GM18907 (cell line): ENCODE measurements at regions not wholly inside any gene's neighbourhood (a gene's known extent, or its start where the extent isn't known, plus 50 kb on each side); places are given as distances from the start of the nearest gene placed in this dataset.
"Not testable (repeated sequence)": the region's sequence is repeated elsewhere in the genome, so short reads cannot be mapped to it uniquely, and the experiment has no call there.

Experiments used
- ATAC-seq: cut with Tn5 transposase; IDR thresholded peaks from one replicate; pipeline ENCODE4 v1.9.1; 2021; ENCODE audit warnings: mild to moderate bottlenecking, moderate library complexity; ENCODE audit not compliant: unreplicated experiment

- ATAC-seq: no peak
Measured at GRCh38 chr7:68839014-68839413, 759.3 kb upstream of the AUTS2 start.

- ATAC-seq: no peak
Measured at GRCh38 chr7:68840991-68841390, 757.3 kb upstream of the AUTS2 start.

GRCh38 chr7:68843985-68844384 is 754.3 kb upstream of the AUTS2 start:
- not testable (repeated sequence) for ATAC-seq

DNA sequence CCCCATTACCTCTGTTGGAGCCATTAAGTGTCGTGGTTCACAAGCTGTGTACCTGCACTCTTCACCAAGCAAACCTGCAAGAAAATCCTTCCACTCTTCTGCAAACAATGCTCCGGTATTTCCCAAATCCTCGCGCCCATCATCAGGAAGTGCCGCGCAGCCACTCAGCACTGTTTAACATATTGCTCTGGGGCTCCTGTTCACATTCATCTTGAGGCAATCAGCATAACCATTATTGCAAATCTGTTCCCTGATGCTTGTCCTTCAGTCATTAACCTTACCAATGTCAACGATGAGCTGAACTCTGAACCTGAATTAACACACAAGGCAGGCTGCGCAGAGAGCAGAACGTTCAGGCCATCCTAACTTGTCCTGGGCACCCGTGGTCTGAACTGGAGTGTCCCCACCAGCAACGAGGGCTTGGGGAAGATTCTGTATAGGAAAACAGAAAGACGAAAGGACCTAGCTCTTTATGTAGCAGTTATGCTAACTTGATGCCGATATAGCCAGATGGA is 751.4 kb upstream of the AUTS2 start:
- ATAC-seq: no peak

DNA sequence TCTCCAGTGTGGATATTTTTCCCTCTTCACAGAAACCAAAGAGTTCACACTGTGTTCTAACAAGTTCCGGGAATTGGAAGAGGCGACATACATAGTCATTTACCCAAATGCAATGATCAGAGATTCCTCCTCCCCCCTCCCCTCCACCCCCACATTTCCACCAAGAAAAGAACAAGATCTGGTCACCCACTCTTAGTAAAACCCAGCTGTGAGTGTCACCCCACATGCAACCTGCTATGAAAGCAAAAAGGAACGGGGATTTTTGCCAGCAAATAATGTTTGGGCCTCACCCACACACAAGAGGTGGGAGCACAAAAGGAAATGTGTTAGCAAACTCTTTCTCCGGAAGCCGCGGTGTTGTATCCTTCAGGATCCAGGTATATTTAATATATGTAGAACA is 745.0 kb upstream of the AUTS2 start:
- no peak for ATAC-seq

GRCh38 chr7:68857571-68857970 is 740.7 kb upstream of the AUTS2 start:
- no peak for ATAC-seq

DNA sequence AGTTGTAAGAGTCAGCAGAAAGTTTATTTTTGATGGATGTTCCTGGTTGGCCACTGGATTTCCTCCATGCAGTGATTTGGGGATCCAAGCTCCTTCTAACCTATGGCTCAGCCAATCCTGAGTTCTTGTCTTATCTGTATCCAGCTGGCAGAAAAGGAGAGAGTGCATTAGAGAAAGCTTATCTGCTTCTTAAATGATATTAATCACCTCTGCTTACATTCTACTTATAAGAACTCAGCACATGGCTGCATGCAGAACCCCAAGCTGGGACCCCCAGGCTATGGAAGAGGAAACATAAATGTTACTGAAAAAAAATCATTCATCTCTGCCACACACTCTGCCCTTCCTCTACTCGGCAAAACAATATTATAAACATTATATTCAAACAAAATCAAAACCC is 739.8 kb upstream of the AUTS2 start:
- no peak for ATAC-seq

DNA sequence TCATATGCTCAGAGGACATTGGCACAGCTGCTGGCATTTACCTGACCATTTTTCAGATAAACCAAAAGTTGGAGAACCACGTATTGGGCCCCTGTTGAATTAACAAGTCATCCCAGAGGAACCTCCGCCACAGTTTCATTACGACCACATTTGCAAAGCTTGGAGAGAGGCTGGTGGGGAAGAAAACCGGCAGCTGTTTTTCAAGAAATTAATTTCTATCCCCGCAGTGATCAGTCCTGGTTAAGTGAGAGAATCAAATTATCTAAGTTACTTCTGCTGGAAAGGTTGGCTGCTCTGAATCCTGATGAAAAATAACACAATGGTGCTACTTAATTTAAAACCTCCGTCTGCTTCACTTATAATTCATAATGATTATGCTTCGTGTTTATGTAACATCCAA is 737.1 kb upstream of the AUTS2 start:
- ATAC-seq: no peak

DNA sequence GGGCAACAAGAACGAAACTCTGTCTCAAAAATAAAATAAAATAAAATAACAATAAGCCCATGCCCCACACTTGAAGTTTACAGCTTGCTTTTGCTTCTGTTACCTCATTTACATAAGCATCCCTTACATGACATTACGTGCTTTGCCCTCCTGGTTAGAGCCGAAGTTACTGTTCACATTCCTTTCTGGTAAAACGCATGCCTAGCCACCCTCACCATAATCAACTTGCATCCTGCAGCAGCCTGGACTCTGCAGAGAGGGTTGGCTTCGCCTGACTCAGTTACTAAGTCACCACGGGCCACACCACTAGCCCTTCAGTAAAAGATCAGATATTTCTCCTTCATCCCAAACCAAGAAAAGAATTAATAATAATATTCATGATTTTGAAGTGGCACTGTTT is 736.0 kb upstream of the AUTS2 start:
- no peak for ATAC-seq

DNA sequence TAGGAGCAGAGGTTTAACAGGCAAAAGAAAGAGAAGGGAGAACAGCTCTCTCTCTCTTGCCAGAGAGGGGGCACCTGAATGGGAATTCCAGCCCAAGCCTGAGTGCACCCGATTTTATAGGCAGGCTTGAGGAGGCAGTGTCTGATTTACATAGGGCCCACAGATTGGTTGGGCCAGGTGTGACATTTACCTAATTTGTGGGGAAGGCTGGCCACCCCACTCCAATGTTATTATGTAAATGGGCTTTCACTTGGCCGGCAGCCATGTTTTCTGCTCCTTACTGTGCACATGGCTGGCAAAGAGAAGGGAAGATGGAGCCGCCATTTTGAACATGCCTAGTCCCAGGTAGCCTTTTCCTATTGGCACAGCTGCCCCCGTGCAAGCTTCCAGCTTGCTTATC is 735.5 kb upstream of the AUTS2 start:
- no peak for ATAC-seq

DNA sequence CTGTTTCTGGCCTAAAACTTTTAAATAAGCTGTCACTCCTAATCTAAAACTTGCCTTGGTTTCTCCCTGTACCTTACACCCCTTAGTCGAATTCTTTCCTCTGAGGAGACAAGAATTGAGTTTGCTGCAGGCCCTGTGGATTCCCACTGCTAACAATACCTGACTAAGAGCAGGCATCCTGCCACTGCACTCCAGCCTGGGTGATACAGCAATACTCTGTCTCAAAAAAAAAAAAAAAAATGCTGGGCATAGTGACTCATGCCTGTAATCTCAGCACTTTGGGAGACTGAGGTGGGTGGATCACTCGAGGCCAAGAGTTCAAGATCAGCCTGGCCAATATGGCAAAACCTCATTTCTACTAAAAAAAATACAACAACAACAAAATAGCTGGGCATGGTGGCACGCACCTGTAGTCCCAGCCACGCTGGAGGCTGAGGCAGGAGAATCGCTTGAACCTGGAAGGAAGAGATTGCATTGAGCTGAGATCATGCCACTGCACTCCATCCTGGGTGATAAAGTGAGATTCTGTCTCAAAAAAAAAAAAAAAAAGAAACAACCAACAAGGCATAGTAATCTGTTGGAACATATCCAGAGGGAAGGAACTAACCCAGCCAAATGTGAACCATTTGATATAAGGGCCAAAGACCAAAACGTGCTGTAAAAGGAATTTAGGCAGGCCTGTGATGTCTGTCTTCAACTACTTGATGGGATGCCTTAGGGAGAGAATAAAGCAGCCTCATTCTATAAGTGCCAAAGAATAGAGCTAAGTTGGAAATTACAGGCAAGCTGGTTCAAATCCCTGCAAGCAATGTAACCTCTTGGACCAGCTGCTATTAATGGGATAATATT is 732.7 kb upstream of the AUTS2 start:
- ATAC-seq: no peak

DNA sequence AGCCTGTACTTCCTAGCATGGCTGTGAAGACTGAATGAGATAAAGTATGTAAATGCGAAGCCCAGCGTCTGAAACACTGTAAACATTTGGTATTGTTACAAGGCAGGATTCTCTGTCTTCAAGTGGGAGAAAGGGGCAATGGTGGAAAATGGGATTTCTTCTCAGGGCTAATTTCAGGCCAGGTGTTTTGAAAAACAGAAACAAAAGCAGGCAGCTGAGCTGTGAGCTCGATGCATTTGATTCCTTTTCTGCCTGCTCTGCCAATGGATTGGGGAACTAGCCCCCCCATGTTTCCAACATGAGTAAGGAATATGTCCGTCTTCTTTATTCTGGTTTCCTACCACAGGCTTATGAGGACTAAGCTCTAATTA is 732.1 kb upstream of the AUTS2 start:
- no peak for ATAC-seq

- ATAC-seq: not testable (repeated sequence)
Measured at GRCh38 chr7:68866721-68867120, 731.6 kb upstream of the AUTS2 start.

DNA sequence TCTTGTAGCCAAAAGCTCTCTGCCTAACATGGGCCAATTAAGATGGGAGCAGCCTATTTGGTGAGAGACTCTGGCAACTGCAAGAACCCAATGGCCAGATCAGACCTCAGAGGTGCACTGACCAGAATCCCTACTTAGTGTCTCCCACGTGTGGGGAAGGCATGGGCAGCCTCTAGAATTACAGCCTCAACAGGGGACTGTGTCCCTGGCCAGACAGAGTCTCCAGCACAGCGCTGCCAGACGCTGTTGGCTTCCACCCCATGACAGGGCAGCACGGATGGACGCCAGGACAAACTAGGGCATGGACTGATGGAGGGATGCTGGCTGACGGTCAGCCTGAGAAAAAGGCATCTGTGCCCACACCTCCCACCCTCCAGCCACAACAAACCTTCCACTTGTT is 729.3 kb upstream of the AUTS2 start:
- ATAC-seq: no peak

- no peak for ATAC-seq
Measured at GRCh38 chr7:68873616-68874015, 724.7 kb upstream of the AUTS2 start.

DNA sequence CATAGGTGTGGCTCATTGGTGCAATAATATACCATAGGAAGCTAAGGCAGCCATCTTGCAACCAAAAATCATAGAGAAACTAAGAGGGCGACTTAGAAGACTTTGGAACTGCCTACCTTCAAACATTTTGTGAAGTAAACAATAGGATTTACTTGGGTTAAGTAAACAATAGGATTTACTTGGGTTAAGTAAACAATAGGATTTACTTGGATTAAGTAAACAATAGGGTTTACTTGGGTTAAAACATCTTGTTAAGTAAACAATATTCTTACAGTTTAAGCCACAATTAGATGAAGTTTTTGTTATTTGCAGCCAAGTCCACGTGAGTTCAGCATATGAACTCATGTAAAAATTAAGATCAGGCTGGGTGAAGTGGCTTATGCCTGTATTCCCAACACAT is 722.4 kb upstream of the AUTS2 start:
- ATAC-seq: no peak

DNA sequence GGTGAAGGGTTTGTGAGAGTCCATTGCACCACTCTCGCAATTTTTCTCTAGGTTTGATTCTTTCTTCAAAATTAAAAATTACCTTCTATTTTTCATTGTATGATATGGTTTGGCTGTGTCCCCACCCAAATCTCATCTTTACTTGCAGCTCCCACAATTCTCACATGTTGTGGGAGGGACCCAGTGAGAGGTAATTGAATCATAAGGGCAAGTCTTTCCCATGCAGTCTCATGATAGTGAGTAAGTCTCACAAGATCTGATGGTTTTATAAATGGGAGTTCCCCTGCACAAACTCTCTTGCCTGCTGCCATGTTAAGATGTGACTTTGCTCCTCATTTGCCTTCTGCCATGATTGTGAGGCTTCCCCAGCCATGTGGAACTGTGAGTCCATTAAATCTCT is 711.2 kb upstream of the AUTS2 start:
- not testable (repeated sequence) for ATAC-seq

DNA sequence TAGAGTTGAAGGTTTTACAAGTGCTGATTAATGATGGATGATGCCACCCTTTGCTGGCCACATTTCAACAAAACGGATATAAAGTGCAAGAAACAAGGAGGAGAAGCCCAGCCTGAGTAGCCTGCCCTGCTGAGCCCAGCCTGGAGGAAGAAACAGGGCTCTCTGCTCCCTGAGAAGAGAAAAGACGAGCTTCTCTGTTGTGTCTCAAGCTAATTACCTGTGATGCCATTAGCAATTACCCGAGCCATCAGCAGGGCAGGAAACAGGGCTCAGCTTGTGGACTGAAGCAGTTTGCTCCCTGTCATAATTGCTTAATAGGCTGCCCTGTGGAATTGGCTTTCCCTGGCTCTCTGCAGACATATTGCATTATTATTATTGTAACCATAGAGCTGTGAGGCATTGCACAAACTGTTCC is 709.3 kb upstream of the AUTS2 start:
- no peak for ATAC-seq

DNA sequence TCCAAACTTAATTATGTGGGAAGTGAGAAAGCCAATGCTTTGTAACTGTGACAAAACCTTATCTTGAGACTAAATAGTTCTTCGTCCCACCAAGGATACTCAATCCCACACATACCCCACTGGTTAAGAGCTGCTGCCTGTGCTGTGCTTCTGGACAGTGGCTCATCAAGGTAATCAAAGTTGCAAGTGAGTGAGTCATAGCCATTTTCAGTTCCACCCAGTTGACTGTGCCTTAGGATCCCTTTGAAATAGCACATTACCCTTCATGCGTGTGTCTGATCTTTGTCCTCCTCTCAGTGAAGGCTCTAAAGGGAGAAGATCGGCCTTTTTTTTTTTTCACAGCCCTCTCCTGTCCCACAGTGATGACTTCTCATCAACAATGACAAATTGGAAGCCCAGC is 706.0 kb upstream of the AUTS2 start:
- ATAC-seq: no peak

GRCh38 chr7:68893411-68893810 is 704.9 kb upstream of the AUTS2 start:
- no peak for ATAC-seq

DNA sequence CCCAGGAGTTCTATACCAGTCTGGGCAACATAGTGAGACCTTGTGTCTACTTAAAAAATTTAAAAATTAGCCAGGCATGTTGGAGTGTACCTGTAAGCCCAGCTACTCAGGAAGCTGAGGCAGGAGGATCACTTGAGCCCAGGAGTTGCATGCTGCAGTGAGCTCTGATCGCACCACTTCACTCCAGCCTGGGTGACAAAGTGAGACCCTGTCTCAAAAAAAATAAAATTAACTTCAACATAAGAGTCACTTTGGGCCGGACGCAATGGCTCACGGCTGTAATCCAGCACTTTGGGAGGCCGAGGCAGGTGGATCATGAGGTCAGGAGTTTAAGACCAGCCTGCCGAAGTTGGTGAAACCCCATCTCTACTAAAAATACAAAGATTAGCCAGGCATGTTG is 699.1 kb upstream of the AUTS2 start:
- not testable (repeated sequence) for ATAC-seq

DNA sequence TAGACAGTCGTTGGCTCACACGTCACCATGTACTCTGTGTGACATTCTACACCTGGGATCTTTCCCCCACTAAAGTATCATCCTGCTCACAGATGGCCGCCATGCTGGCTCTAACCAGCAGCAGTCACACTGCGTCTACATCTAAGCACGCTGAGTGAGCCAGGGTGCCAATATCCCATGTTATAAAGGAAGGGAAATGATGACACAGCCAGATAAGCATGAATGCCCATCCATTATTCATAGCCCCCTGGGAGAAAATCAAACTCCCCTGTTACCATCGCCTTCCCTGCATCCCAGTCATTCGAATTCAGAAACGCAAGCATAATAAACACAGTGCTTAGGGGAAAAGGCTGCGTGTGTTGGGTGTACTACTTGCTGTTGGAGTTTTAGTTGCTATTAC is 698.2 kb upstream of the AUTS2 start:
- ATAC-seq: no peak

DNA sequence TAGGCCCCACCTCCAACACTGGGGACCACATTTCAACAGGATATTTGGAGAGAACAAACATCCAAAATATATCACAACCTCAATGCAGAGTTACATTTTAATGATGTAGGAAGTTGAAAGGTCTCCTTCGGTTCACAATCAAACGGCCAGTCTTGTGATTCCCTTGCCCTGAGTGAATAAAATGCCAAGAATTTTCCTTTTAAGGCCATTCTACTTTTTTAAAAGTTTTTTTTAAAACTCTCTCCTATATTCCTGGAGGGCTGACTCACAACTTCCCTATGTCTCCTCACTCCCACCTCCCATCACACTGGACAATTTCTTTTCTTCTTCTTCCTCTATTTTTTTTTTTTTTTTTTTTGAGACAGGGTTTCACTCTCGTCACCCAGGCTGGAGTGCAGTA is 693.6 kb upstream of the AUTS2 start:
- ATAC-seq: no peak
